HG03280 (cell line): ENCODE measurements at regions not wholly inside any gene's neighbourhood (a gene's known extent, or its start where the extent isn't known, plus 50 kb on each side); places are given as distances from the start of the nearest gene placed in this dataset.

Experiments used
- ATAC-seq: cut with Tn5 transposase; IDR thresholded peaks from one replicate; pipeline ENCODE4 v1.9.1; 2021; ENCODE audit warnings: mild to moderate bottlenecking, moderate library complexity; ENCODE audit not compliant: unreplicated experiment

GRCh38 chr3:115517457-115518050 is 105.8 kb upstream of the GAP43 start:
- ATAC-seq = no peak

- ATAC-seq = no peak
Measured at GRCh38 chr3:115518100-115518852, 105.0 kb upstream of the GAP43 start.

- ATAC-seq = no peak
Measured at GRCh38 chr3:115520241-115520640, 103.1 kb upstream of the GAP43 start.

- ATAC-seq = no peak
Measured at GRCh38 chr3:115520651-115521245, 102.6 kb upstream of the GAP43 start.

- ATAC-seq = no peak
Measured at GRCh38 chr3:115523458-115523857, 99.9 kb upstream of the GAP43 start.

GRCh38 chr3:115524549-115524948 is 98.8 kb upstream of the GAP43 start:
- no peak for ATAC-seq

- no peak for ATAC-seq
Measured at GRCh38 chr3:115525731-115526130, 97.6 kb upstream of the GAP43 start.

- no peak for ATAC-seq
Measured at GRCh38 chr3:115533218-115533617, 90.1 kb upstream of the GAP43 start.

GRCh38 chr3:115536171-115536570 is 87.1 kb upstream of the GAP43 start:
- no peak for ATAC-seq

GRCh38 chr3:115537669-115538068 is 85.6 kb upstream of the GAP43 start:
- no peak for ATAC-seq

GRCh38 chr3:115547207-115547606 is 76.1 kb upstream of the GAP43 start:
- no peak for ATAC-seq

- ATAC-seq = no peak
Measured at GRCh38 chr3:115548611-115549010, 74.7 kb upstream of the GAP43 start.

- no peak for ATAC-seq
Measured at GRCh38 chr3:115549071-115549470, 74.2 kb upstream of the GAP43 start.

GRCh38 chr3:115550285-115550761 is 73.0 kb upstream of the GAP43 start:
- no peak for ATAC-seq

- ATAC-seq = no peak
Measured at GRCh38 chr3:115551016-115551415, 72.3 kb upstream of the GAP43 start.

GRCh38 chr3:115552007-115552406 is 71.3 kb upstream of the GAP43 start:
- ATAC-seq = no peak

- no peak for ATAC-seq
Measured at GRCh38 chr3:115553796-115554486, 69.4 kb upstream of the GAP43 start.

- no peak for ATAC-seq
Measured at GRCh38 chr3:115554487-115554807, 68.9 kb upstream of the GAP43 start.

- ATAC-seq = no peak
Measured at GRCh38 chr3:115562636-115563267, 60.6 kb upstream of the GAP43 start.

GRCh38 chr3:115563984-115564383 is 59.3 kb upstream of the GAP43 start:
- no peak for ATAC-seq

GRCh38 chr3:115571413-115571812 is 51.9 kb upstream of the GAP43 start:
- ATAC-seq = no peak
